IgD-negative memory B cell (primary cell): ENCODE measurements at regions not wholly inside any gene's neighbourhood (a gene's known extent, or its start where the extent isn't known, plus 50 kb on each side); places are given as distances from the start of the nearest gene placed in this dataset.

ENCODE experiments used
- H3K27ac Mint-ChIP-seq, 3 donors: one replicate each; pipeline ENCODE4 v1.8.0; 2020 to 2022; ENCODE audit warnings: mild to moderate bottlenecking in 3 of 3, mixed read lengths in 3 of 3, moderate library complexity in 1 of 3
- H3K27me3 Mint-ChIP-seq: one replicate; pipeline ENCODE4 v1.8.0; 2021; ENCODE audit warnings: mixed read lengths
- H3K36me3 Mint-ChIP-seq: one replicate; pipeline ENCODE4 v1.8.0; 2020; ENCODE audit warnings: mild to moderate bottlenecking, mixed read lengths
- H3K4me1 Mint-ChIP-seq, 3 donors: one replicate each; pipeline ENCODE4 v1.8.0; 2020 to 2022; ENCODE audit warnings: mixed read lengths in 3 of 3, mild to moderate bottlenecking in 1 of 3
- H3K4me3 Mint-ChIP-seq, 4 donors: one replicate each; pipeline ENCODE4 v1.8.0; 2020 to 2022; ENCODE audit warnings: mild to moderate bottlenecking in 4 of 4, mixed read lengths in 4 of 4, moderate library complexity in 3 of 4
- H3K9me3 Mint-ChIP-seq, 3 donors: one replicate each; pipeline ENCODE4 v1.8.0; 2020 to 2021; ENCODE audit warnings: mixed read lengths in 3 of 3, mild to moderate bottlenecking in 1 of 3

DNA sequence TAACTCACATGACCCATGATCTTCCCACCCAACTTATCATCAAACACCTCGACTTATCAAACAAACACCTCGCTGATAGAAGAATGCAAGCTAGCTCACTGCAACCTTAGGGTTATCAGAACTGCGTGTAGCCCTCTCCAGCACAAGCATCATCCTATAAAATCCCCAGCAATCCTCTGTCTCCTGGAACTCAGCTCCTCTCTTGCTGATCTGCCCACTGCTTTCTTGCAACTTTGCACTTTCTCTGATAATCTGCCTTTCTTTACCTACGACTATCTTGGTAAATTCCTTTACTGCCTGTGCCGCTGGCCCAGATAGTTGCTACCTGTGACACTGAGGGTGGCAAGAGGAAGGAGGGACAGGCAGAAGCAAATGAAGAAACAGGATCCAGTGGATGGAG, 210.9 kb downstream of the ACTR3B start:
- H3K27ac Mint-ChIP-seq = no peak overlapping the region
- H3K4me1 Mint-ChIP-seq = no peaks in the 10 kb centered on the region
- H3K27me3 Mint-ChIP-seq = peaks cover 3% of the 10 kb centered on the region
- H3K9me3 Mint-ChIP-seq = peaks cover 0 to 7% (median 0%) of the 10 kb centered on the region in 3 donors
- no peak overlapping the region for H3K4me3 Mint-ChIP-seq
- no peaks in the 10 kb centered on the region for H3K36me3 Mint-ChIP-seq

DNA sequence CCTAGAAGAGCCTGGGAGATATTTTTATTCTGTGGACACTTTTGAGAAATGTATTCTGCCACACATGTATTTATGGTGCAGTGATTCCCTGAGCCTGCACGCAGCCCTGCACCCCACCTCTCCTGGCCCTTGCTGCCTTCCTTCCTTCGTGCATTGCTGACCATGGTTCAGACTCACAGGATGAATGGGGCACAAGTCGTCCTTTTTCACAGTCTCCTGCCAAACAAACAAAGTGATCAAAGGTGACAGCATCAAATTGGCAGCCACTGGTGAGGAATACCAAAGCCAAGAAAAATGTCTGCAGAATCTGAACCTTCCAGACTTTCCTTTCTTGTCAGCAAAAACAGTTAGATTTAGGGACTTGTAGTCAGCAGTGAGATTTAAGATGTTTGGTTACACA, 215.0 kb downstream of the ACTR3B start:
- H3K4me3 Mint-ChIP-seq = no peak overlapping the region
- H3K9me3 Mint-ChIP-seq = peaks cover 0 to 7% (median 2%) of the 10 kb centered on the region in 3 donors
- no peaks in the 10 kb centered on the region for H3K36me3 Mint-ChIP-seq
- H3K27me3 Mint-ChIP-seq = peaks cover 7% of the 10 kb centered on the region
- H3K27ac Mint-ChIP-seq = no peak overlapping the region
- no peaks in the 10 kb centered on the region for H3K4me1 Mint-ChIP-seq

DNA sequence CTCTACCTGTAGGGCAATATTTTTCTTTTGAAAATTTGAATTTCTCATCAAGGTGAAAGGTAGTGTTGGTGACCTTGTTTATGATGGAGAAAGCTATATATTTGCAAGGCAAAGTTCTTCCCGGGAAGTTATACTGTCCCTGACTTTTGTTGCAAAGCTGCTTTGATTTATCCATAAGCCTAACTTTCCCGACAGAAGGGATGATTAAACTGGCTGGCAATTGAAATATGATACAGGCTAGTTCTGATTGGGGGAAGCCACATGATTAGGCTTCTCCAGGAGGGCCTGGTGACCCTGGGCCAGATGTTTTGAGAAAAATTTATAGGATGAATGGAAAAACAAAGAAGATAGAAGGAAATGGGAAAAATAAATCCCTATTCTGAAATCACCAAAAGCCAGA, 215.5 kb downstream of the ACTR3B start:
- H3K4me1 Mint-ChIP-seq = no peaks in the 10 kb centered on the region
- no peaks in the 10 kb centered on the region for H3K36me3 Mint-ChIP-seq
- no peak overlapping the region for H3K4me3 Mint-ChIP-seq
- H3K27ac Mint-ChIP-seq = no peak overlapping the region
- H3K27me3 Mint-ChIP-seq = peaks cover 7% of the 10 kb centered on the region
- peaks cover 0 to 4% (median 2%) of the 10 kb centered on the region in 3 donors for H3K9me3 Mint-ChIP-seq

- Mint-ChIP-seq H3K27ac (no peak overlapping the region), H3K9me3 (peaks cover 0 to 2% (median 0%) of the 10 kb centered on the region in 3 donors), H3K4me3 (no peak overlapping the region), H3K4me1 (no peaks in the 10 kb centered on the region), H3K36me3 (no peaks in the 10 kb centered on the region), H3K27me3 (peaks cover 7% of the 10 kb centered on the region)
These were observed 219.8 kb downstream of the ACTR3B start for GRCh38 chr7:152979376-152979775.

DNA sequence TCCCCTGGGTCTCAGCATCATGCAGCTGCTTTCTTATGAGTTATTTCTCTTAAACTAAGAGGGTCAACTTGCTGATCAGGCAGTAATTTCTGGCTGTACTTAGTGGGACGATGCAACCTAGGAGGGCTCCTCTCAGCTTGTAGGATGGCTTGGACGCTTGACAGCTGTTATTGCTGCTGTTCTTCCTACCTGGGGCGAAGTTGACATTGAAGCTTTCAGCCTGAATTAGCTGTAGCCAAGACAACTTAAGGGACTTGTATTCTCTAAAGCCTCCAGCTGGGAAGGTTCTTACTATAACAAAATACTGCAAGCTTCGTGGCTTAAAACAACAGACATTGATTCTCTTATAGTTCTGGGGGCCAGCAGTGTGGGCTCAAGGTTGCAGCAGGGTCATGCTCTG, 224.9 kb downstream of the ACTR3B start:
- Mint-ChIP-seq H3K36me3 (no peaks in the 10 kb centered on the region), H3K4me3 (no peak overlapping the region), H3K27me3 (peaks cover 5% of the 10 kb centered on the region), H3K9me3 (peaks cover 0 to 1% (median 0%) of the 10 kb centered on the region in 3 donors), H3K4me1 (no peaks in the 10 kb centered on the region), H3K27ac (no peak overlapping the region)

- peaks cover 1% of the 10 kb centered on the region for H3K27me3 Mint-ChIP-seq
- no peaks in the 10 kb centered on the region for H3K36me3 Mint-ChIP-seq
- no peak overlapping the region for H3K4me3 Mint-ChIP-seq
- no peak overlapping the region for H3K27ac Mint-ChIP-seq
- no peaks in the 10 kb centered on the region for H3K4me1 Mint-ChIP-seq
- peaks cover 0 to 1% (median 0%) of the 10 kb centered on the region in 3 donors for H3K9me3 Mint-ChIP-seq
These were observed 226.8 kb downstream of the ACTR3B start for GRCh38 chr7:152986376-152986775.

DNA sequence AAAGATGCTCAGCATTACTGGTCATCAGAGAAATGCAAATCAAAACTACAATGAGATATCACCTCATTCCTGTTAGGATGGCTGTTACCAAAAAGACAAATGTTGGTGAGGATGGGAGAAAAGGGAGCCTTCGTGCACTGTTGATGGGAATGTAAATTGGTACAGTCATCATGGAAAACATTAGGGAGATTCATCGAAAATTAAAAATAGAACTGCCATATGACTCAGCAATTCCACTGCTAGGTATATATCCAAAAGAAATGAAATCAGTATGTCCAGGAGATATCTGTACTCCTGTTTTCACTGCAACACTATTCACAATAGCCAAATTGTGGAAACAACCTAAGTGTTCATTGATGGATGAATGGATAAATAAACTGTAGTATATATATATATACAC, 228.1 kb downstream of the ACTR3B start:
- Mint-ChIP-seq H3K4me1 (no peaks in the 10 kb centered on the region), H3K9me3 (peaks cover 0 to 1% (median 0%) of the 10 kb centered on the region in 3 donors), H3K27me3 (peaks cover 1% of the 10 kb centered on the region), H3K4me3 (no peak overlapping the region), H3K36me3 (no peaks in the 10 kb centered on the region), H3K27ac (no peak overlapping the region)

DNA sequence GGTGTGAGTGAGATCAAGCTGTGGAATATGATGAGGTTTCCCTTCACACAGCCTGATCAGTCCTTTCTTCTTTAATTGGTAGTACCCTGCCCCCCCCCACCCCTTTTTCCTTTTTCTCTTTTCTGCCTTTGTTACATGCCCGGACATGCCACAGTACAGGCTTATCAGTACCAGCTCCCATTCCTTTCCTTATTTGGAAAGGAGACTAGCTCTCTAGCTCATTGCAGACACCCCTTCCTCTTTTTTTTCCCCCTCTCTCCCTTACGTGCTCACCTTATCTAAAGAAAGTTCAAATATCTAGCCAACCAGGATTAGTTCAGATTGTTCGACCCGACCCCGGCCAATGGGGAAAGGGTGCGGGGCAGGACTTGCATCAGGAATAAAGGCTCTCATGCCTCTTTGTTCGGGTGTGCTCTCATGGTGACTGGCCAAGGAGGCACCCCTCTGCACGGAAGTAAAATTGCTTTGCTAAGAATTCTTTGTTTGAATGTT, 230.4 kb downstream of the ACTR3B start:
- Mint-ChIP-seq H3K27me3 (peaks cover 1% of the 10 kb centered on the region), H3K27ac (no peak overlapping the region), H3K9me3 (peaks cover 0 to 2% (median 1%) of the 10 kb centered on the region in 3 donors)

DNA sequence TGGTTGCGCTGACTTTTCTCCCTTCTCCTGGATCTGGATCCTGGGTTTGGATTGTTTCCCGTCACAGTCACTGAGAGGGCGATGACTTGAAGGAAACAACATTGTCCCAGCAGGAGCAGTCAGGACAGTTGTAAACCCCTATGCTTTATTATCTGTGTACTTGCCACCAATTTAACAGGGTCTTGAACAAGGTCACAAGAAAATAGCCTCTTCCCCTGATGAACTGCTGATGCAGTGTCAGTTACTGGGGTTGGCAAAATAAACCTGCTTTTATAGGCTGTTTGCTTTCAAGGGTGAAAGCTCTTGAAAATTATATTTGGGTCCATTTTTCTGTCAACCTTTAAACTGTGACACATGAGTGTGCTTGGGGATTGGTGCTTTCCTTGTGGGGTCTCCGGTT, 238.9 kb downstream of the ACTR3B start:
- H3K4me3 Mint-ChIP-seq = no peak overlapping the region
- H3K27ac Mint-ChIP-seq = no peak overlapping the region
- H3K36me3 Mint-ChIP-seq = no peaks in the 10 kb centered on the region
- H3K9me3 Mint-ChIP-seq = peaks cover 0 to 5% (median under 1%) of the 10 kb centered on the region in 3 donors
- H3K27me3 Mint-ChIP-seq = no peaks in the 10 kb centered on the region
- H3K4me1 Mint-ChIP-seq = no peaks in the 10 kb centered on the region

More for the DNA sequence above, 230.4 kb downstream of the ACTR3B start:
- H3K4me3 Mint-ChIP-seq = no peak overlapping the region
- H3K4me1 Mint-ChIP-seq = no peaks in the 10 kb centered on the region
- no peaks in the 10 kb centered on the region for H3K36me3 Mint-ChIP-seq

DNA sequence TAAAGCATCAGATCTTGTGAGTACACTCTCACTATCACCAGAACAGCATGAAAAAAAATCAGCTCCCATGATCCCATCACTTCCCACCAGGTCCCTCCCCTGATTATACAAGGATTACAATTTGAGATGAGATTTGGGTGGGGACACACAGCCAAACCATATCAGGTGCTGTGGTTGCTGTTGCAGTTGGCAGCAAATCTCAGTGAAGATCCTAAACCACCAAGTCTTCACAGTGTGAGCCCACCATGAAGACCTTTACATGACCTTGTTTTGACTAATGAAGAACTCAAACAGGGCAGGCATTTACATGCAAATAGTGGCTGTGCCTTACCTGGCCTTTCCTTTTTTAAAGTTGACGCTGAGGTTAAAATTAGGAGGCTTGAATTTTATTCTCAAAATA, 242.6 kb downstream of the ACTR3B start:
- H3K36me3 Mint-ChIP-seq = no peaks in the 10 kb centered on the region
- H3K4me3 Mint-ChIP-seq = no peak overlapping the region
- peaks cover 0 to 5% (median 0%) of the 10 kb centered on the region in 3 donors for H3K9me3 Mint-ChIP-seq
- H3K27ac Mint-ChIP-seq = no peak overlapping the region
- H3K4me1 Mint-ChIP-seq = no peaks in the 10 kb centered on the region
- H3K27me3 Mint-ChIP-seq = peaks cover 1% of the 10 kb centered on the region

DNA sequence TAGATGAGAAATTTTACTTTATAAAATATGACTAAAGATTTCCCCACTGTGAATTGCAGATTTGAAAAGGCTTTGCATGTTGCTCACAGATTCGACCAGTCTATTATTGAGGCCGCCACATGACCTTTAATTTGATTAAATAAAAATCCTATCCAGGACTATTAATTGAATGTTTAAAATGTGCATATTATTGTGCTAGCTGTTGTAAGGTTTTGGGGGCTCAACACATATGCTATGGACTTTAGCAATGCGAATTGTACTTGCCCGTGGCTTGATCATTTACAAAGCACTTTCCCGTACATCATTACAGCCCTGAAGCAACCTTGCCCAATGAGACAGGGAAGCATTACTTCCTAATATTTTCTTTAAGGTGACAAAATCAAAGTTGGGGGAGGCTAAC, 243.0 kb downstream of the ACTR3B start:
- no peaks in the 10 kb centered on the region for H3K36me3 Mint-ChIP-seq
- H3K27ac Mint-ChIP-seq = no peak overlapping the region
- no peak overlapping the region for H3K4me3 Mint-ChIP-seq
- no peaks in the 10 kb centered on the region for H3K4me1 Mint-ChIP-seq
- peaks cover 0 to 5% (median 0%) of the 10 kb centered on the region in 3 donors for H3K9me3 Mint-ChIP-seq
- H3K27me3 Mint-ChIP-seq = peaks cover 1% of the 10 kb centered on the region

DNA sequence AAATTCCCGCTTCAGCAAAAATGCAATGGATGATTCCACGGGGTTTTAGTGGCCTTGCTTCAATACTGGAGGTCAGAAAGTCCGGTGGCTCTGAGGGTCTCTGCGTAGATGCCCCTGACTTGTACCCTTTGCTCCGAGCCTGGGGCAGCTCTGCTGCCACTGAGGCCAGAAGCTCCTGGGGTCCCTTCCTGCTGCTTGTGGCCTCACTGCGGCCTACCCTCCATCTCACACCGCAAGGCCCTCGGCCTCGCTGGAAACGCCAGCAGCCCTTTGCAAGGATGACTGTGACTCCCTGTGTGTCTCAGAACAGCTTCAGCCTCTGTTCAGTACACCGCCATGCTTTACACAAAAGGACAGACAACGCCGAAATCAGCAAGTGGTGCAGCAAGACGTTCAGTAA, 244.8 kb downstream of the ACTR3B start:
- Mint-ChIP-seq H3K4me3 (no peak overlapping the region), H3K9me3 (peaks cover 0 to 5% (median 0%) of the 10 kb centered on the region in 3 donors), H3K27ac (no peak overlapping the region), H3K36me3 (no peaks in the 10 kb centered on the region), H3K4me1 (no peaks in the 10 kb centered on the region), H3K27me3 (peaks cover 1% of the 10 kb centered on the region)

- Mint-ChIP-seq H3K9me3 (peaks cover 0 to under 1% (median 0%) of the 10 kb centered on the region in 3 donors), H3K4me1 (no peaks in the 10 kb centered on the region), H3K36me3 (no peaks in the 10 kb centered on the region), H3K27me3 (peaks cover 1% of the 10 kb centered on the region), H3K27ac (no peak overlapping the region), H3K4me3 (no peak overlapping the region)
These were observed 246.3 kb downstream of the ACTR3B start for GRCh38 chr7:153005750-153006435.

DNA sequence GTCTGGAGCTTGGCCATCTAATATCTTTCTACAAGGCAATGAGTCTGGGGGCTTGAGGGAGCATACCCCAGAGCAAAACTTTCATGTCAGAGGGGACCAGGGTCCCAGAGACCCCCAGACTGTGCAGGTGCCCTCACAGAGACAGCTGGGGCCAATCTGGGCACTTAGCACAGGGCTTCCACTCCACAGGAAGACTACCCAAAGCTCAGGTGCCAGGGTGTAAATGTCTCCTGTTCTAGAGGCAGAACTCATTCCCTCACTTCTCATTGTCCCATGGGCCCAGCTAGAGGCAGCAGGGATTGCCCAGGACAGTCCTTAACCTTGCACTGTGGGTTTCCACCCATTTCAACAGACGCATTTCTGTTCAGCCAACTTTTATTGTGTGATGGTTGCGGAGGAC, 246.9 kb downstream of the ACTR3B start:
- Mint-ChIP-seq H3K9me3 (peaks cover 0 to 5% (median 0%) of the 10 kb centered on the region in 3 donors), H3K27ac (no peak overlapping the region)

DNA sequence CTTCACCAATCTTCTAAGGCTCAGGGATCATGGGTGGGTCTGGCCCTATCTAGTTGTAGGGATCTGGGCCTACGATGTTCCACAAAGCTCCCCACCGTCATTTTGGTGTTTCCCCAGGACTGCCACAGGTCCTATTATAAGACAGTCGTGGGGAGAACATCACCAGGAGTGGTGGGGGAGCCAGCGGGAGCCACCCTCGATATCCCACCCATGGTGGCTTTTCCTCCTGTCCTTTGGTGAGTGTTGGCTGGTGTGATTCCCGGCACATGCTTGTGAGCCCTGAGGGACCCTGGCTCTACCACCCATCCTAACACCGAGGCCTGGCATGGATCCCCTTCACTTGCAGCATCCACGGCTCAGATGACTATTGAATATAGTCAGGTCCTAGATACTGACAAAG, 247.4 kb downstream of the ACTR3B start:
- peaks cover 0 to 5% (median 0%) of the 10 kb centered on the region in 3 donors for H3K9me3 Mint-ChIP-seq
- no peak overlapping the region for H3K4me3 Mint-ChIP-seq
- no peaks in the 10 kb centered on the region for H3K36me3 Mint-ChIP-seq
- no peaks in the 10 kb centered on the region for H3K4me1 Mint-ChIP-seq
- no peak overlapping the region for H3K27ac Mint-ChIP-seq
- H3K27me3 Mint-ChIP-seq = peaks cover 1% of the 10 kb centered on the region

More for the DNA sequence above, 246.9 kb downstream of the ACTR3B start:
- H3K4me3 Mint-ChIP-seq = no peak overlapping the region
- no peaks in the 10 kb centered on the region for H3K36me3 Mint-ChIP-seq
- peaks cover 1% of the 10 kb centered on the region for H3K27me3 Mint-ChIP-seq
- no peaks in the 10 kb centered on the region for H3K4me1 Mint-ChIP-seq

DNA sequence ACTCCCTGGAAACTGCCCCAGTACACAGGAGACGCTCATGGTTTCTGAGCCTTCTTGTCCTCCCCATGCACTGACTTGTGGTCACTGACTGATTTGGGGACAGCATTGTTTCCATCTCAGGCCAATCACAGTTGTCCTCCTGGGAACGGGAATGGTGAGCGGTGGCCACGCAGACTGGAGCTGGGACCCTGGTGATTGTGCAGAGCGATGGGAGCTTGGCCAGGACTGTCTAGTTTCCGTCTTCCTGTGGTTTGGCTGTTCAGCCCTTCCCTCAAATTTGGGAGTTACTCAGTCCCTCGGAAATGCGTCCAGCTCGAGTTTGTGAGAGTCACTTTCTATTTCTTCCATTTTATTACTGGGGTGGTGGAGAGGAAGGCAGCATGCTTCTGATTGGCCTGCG, 250.9 kb downstream of the ACTR3B start:
- Mint-ChIP-seq H3K4me3 (no peak overlapping the region), H3K4me1 (no peaks in the 10 kb centered on the region), H3K27me3 (no peaks in the 10 kb centered on the region), H3K36me3 (peaks cover 2% of the 10 kb centered on the region), H3K9me3 (peaks cover 0 to 5% (median 2%) of the 10 kb centered on the region in 3 donors), H3K27ac (no peak overlapping the region)
